ENCODE measurements at regions not wholly inside any gene's neighbourhood (a gene's known extent, or its start where the extent isn't known, plus 50 kb on each side); places are given as distances from the start of the nearest gene placed in this dataset.
A peak's percentile ranks its signal among the peaks of the same experiment; 100 is the strongest.

DNA sequence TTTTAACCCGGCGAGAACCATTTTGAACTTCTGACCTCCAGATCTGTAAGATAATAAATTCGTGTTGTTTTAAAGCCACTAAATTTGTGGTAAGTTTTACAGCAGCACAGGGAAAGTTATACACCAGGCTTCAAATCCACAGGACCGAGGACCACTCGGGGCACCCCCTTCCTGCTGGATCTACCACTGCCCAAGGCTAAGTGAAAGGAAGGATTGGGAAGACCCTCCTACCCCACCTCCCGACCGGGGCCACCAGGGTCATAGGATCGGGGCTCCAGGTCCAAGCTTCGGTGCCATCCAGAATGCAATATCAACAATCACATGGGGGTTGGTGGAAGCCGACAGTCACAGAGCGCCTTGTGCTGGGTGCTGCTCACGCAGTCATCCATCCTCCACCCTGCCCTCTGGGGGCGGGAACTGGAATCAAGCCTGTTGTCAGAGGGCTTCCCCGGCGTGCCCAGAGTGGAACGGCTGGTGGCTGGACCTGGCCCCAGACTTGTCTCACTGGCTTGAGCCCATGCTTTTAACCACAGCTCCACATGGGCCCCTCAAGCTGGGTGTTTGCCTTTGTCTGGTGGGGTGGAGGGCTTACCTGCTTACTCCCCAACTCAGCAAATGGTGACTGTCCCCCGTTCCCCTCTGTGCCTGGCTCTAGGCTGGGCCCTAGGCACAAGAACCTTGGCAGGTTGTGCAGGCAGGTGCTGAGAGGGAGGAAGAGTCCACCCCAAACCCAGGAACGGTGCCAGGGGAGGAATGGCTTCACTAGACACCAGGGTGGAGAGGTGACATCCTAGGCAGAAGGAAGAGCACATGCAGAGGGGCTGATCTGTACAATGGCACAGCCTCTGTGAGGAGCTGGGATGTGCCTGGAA lies 180.3 kb upstream of the RTL1 start:
- H3K27me3 ChIP-seq (ENCODE audit: insufficient read depth, low read length), result no peaks in the 10 kb centered on the region
- BruUV-seq (replicated peaks), result no TSS peak
- H4K20me1 ChIP-seq (ENCODE audit: insufficient read depth), result no peaks in the 10 kb centered on the region
- H2AFZ ChIP-seq (ENCODE audit: low read depth, low read length, poor library complexity, severe bottlenecking), result peak overlapping the region; percentile 75
- H3K36me3 ChIP-seq (ENCODE audit: control insufficient read depth in 1 of 2, insufficient read depth in 2 of 2, low read length in 2 of 2), result no peaks in the 10 kb centered on the region
- no peak overlapping the region for H3K9ac ChIP-seq (ENCODE audit: low read length)
- POLR2A ChIA-PET, result no interaction called here
- no peaks in the 10 kb centered on the region for H3K9me3 ChIP-seq (ENCODE audit: control insufficient read depth in 1 of 2, insufficient read depth in 1 of 2, low read depth in 1 of 2, low read length in 2 of 2)
- RAD21 ChIA-PET (ENCODE audit: low non-redundant PET in 1 of 2, low total read pairs in 2 of 2, uncharacterized antibody in 2 of 2, unreplicated experiment in 2 of 2), result no interaction called here
- CTCF ChIA-PET, result no interaction called here
- H3K79me2 ChIP-seq (ENCODE audit: insufficient read depth, low read length), result no peaks in the 10 kb centered on the region
- H3K27ac ChIP-seq (ENCODE audit: low read depth, low read length), result no peak overlapping the region; the same call in 1 of the 2 replicates
- H3K4me3 ChIP-seq (replicated peaks in 1 of 2; ENCODE audit: low read depth in 1 of 2, low read length in 2 of 2), result no peak overlapping the region
- peaks cover 0 to 11% of the 10 kb centered on the region in 2 experiments; a peak in 3 of 4 replicates for H3K4me1 ChIP-seq (ENCODE audit: control insufficient read depth in 1 of 2, insufficient read depth in 2 of 2, low read length in 2 of 2)
- H3K4me2 ChIP-seq (ENCODE audit: low read length), result peak overlapping the region; percentile 55
- ATAC-seq (peak; percentile 100), DNase-seq (ENCODE audit: low read depth, low spot score) (peak; percentile 46)
- intact Hi-C loops (cut with micrococcal nuclease), result loop anchor here (2.0 kb wide), 1 partner anchor 179 kb away; no protein-coding TSS in a partner anchor
- H3K9me2 ChIP-seq (ENCODE audit: insufficient read depth), result no peaks in the 10 kb centered on the region
- TF ChIP-seq, protein P1, sequence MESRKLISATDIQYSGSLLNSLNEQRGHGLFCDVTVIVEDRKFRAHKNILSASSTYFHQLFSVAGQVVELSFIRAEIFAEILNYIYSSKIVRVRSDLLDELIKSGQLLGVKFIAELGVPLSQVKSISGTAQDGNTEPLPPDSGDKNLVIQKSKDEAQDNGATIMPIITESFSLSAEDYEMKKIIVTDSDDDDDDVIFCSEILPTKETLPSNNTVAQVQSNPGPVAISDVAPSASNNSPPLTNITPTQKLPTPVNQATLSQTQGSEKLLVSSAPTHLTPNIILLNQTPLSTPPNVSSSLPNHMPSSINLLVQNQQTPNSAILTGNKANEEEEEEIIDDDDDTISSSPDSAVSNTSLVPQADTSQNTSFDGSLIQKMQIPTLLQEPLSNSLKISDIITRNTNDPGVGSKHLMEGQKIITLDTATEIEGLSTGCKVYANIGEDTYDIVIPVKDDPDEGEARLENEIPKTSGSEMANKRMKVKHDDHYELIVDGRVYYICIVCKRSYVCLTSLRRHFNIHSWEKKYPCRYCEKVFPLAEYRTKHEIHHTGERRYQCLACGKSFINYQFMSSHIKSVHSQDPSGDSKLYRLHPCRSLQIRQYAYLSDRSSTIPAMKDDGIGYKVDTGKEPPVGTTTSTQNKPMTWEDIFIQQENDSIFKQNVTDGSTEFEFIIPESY (IDR thresholded peaks at IDR 0.05; ENCODE audit: extremely low read depth, insufficient replicate concordance, low read length), result no peak
- TF ChIP-seq, protein P2, sequence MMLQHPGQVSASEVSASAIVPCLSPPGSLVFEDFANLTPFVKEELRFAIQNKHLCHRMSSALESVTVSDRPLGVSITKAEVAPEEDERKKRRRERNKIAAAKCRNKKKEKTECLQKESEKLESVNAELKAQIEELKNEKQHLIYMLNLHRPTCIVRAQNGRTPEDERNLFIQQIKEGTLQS (IDR thresholded peaks at IDR 0.05), result no peak
- TF ChIP-seq EZH2 (IDR thresholded peaks at IDR 0.05) (no peak), ELF1 (IDR thresholded peaks at IDR 0.05; ENCODE audit: borderline replicate concordance, low read depth) (no peak), POLR2A (IDR thresholded peaks at IDR 0.05; ENCODE audit: borderline replicate concordance, extremely low read depth, insufficient read depth, insufficient read length) (no peak), SP1 (IDR thresholded peaks at IDR 0.05; ENCODE audit: low read depth) (no peak), POLR2AphosphoS5 (IDR thresholded peaks at IDR 0.05; ENCODE audit: low read depth, low read length) (no peak), RAD21 (IDR thresholded peaks at IDR 0.05; ENCODE audit: low read depth) (peak; percentile 70), CEBPB (IDR thresholded peaks at IDR 0.05; ENCODE audit: low read depth) (no peak), ZFX (IDR thresholded peaks at IDR 0.05) (no peak), EGR1 (IDR thresholded peaks at IDR 0.05; ENCODE audit: low read depth) (no peak), SIN3A (IDR thresholded peaks at IDR 0.05; ENCODE audit: low read depth) (no peak), ZNF274 (IDR thresholded peaks at IDR 0.05; ENCODE audit: low read depth, low read length) (no peak), FOSL1 (IDR thresholded peaks at IDR 0.05; ENCODE audit: low read depth) (no peak), EZH2phosphoT487 (IDR thresholded peaks at IDR 0.05; ENCODE audit: borderline replicate concordance) (no peak), JUND (IDR thresholded peaks at IDR 0.05) (no peak)
- TF ChIP-seq, protein P3, sequence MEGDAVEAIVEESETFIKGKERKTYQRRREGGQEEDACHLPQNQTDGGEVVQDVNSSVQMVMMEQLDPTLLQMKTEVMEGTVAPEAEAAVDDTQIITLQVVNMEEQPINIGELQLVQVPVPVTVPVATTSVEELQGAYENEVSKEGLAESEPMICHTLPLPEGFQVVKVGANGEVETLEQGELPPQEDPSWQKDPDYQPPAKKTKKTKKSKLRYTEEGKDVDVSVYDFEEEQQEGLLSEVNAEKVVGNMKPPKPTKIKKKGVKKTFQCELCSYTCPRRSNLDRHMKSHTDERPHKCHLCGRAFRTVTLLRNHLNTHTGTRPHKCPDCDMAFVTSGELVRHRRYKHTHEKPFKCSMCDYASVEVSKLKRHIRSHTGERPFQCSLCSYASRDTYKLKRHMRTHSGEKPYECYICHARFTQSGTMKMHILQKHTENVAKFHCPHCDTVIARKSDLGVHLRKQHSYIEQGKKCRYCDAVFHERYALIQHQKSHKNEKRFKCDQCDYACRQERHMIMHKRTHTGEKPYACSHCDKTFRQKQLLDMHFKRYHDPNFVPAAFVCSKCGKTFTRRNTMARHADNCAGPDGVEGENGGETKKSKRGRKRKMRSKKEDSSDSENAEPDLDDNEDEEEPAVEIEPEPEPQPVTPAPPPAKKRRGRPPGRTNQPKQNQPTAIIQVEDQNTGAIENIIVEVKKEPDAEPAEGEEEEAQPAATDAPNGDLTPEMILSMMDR (IDR thresholded peaks at IDR 0.05 in 2 of 3, conservative IDR thresholded peaks at IDR 0.05 in 1 of 3; ENCODE audit: borderline replicate concordance in 1 of 3, insufficient read depth in 1 of 3, low read depth in 2 of 3, low read length in 2 of 3), result peak; percentile 38 to 80 (median 58); a peak in 5 of 6 replicates
- TF ChIP-seq, protein P4, sequence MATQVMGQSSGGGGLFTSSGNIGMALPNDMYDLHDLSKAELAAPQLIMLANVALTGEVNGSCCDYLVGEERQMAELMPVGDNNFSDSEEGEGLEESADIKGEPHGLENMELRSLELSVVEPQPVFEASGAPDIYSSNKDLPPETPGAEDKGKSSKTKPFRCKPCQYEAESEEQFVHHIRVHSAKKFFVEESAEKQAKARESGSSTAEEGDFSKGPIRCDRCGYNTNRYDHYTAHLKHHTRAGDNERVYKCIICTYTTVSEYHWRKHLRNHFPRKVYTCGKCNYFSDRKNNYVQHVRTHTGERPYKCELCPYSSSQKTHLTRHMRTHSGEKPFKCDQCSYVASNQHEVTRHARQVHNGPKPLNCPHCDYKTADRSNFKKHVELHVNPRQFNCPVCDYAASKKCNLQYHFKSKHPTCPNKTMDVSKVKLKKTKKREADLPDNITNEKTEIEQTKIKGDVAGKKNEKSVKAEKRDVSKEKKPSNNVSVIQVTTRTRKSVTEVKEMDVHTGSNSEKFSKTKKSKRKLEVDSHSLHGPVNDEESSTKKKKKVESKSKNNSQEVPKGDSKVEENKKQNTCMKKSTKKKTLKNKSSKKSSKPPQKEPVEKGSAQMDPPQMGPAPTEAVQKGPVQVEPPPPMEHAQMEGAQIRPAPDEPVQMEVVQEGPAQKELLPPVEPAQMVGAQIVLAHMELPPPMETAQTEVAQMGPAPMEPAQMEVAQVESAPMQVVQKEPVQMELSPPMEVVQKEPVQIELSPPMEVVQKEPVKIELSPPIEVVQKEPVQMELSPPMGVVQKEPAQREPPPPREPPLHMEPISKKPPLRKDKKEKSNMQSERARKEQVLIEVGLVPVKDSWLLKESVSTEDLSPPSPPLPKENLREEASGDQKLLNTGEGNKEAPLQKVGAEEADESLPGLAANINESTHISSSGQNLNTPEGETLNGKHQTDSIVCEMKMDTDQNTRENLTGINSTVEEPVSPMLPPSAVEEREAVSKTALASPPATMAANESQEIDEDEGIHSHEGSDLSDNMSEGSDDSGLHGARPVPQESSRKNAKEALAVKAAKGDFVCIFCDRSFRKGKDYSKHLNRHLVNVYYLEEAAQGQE (IDR thresholded peaks at IDR 0.05; ENCODE audit: low read depth), result no peak
- TF ChIP-seq, protein P5, sequence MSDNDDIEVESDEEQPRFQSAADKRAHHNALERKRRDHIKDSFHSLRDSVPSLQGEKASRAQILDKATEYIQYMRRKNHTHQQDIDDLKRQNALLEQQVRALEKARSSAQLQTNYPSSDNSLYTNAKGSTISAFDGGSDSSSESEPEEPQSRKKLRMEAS (IDR thresholded peaks at IDR 0.05), result peak; percentile 45; the same call in 1 of the 2 replicates
